Ureter (tissue), 1 donor: ENCODE measurements at regions not wholly inside any gene's neighbourhood (a gene's known extent, or its start where the extent isn't known, plus 50 kb on each side); places are given as distances from the start of the nearest gene placed in this dataset.

Source experiments
- DNase-seq: peaks from one replicate; pipeline ENCODE4 v3.0.0-alpha.2; 2020; ENCODE audit warnings: low spot score
- donor health status: DM: yes; HTN: yes; CAD: no.

DNA sequence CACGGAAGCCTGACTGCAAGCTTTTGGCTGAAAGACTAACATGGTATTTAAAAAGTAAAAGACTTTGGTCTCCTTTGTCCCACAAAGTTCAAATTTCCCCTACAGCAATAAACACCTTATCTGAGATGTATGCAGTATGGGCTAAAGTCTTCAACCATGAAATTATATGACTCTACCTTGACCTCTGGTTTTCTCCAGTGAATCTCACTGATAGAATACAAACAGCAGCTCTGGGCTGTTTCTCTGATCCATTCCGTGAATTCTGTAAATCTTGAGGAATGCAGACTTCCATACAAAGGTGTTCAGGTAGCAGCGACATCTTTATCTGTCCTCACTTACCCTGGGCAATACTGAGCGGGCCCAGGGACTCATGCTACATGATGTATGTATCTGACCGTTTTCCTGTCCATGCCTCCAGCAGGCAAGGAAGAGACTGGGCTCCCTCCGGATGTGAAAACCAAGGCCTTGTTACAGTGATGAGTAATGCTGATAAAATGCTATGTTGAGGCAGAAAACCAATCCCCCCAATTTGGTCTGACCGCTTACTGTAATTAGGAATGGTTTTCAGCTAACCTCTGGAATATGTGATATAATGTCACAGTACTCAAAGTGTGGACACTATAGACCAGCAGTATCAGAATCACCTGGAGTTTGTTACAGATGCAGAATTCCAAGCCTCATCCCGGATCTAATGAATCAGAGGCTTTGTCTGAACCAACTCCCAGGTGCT lies 589.8 kb downstream of the HS3ST4 start:
- no peak for DNase-seq

DNA sequence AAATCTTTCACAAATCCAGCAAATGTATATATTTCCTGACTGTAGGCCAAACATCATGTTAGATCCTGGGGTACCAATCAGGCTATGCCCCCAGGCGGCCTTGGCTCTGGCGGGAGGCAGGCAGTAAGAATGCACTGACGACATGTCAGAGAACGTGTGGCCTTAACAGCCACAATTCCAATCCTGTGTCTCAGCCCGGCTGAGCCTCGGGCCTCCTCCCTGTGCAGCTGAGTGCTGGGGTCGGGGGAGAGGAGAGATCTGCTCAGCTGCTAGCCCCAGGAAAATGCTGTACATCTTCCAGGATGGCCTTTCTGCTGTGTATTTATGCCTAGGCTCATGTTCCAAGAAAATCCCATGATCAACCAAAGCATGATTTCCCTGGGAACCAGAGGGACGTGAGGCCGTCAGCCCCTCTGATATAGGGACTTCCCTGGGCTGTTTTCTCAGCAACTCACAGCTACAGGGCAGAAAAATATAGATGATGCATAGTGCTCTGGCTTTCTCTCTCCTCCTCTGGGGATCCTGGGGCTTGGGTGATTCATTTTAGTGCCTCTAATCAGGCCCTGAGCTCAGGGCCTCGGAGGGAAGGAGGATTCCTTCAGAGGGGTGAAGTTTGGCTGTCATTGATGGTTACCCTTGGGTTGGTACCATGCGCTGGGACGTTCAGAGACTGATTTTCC lies 604.0 kb downstream of the HS3ST4 start:
- no peak for DNase-seq

DNA sequence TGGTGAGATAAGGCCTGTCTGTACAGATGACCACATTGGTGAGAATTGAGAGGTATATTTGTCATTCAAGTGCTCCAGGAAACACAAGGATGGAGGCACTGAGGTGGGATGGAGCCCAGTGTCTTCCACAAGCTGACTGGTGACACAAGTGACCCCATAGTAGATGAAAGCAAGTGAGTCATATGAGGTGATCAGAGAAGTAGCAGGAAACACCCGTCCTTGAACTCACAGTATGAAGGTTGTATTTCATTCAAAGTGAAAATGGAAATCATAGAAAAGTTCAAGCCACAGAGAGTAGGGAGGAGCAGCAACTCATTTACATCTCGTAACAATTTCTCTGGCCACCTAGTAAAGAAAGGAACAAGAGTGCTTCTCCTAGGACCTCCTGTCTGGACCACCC lies 609.8 kb downstream of the HS3ST4 start:
- no peak for DNase-seq

DNA sequence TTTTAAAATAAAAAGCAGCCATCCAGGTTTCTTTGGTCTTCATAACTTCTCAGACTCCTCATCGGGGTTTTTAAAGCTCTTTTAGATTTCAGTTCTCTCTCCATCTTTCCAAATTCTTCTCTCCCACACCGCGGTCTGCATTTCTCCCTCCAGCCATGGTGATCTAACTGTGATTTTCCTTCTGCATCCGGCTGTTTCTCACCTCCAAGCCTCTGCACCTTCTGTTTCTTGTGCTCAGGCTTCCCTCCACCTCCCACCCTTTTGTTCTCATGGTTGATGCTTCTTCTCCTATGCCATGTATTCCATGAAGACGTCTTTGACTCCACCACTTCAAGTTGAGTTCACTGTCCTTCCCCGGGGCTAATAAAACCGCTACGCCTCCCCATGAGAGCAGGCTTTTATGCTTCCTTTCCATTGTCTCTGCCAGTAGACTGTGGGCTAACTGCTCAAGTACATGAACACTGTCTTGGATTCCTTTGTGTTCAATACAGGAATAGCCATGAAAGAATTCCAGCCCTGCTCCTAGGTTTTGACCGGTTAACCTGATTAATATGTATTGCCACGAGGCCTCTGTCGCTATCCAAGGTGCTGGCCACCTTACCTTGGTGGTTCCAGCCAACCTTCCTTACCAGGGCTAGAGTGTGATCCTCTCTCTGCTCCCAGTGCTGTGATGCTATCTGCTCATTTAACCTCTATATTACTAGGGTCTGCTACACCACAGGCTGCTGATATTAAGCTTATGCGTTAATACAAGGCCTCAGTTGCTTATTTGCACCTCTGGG lies 625.1 kb downstream of the HS3ST4 start:
- DNase-seq = no peak

DNA sequence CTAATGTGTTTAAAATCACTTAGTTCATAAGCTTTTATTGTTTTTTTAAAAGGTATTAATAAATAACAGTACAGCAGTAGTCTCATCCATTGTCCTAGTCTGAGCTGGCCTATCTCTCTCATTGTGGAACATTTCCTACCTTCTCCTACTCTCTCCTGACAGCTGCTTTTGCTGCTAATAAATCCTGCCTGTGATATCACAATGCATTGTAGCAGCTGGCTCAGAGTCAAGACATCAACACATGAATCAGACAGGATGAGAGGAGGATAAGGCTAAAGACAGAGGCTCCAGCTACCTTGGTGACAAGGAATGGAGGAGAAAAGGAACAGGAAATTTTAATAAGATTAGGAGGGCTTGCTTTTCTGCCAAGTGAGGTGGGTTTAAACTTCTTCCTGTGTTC lies 626.1 kb downstream of the HS3ST4 start:
- DNase-seq = no peak

DNA sequence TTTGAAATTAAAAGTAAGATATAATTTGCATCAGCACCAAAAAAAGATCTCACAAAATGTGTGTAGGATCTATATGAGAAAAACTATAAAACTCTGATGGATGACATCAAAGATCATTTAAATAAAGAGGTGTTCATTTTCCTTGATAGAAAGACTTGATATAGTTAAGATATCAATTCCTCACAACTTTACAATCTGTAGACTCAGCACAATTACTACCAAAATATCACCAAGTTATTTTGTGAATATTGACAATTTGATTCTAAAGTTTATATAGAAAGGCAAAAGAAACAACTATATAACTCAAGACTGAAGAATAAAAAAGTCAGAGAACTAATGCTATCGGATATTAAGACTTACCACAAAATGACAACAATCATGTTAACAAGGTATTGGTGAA lies 638.9 kb downstream of the HS3ST4 start:
- DNase-seq = no peak

DNA sequence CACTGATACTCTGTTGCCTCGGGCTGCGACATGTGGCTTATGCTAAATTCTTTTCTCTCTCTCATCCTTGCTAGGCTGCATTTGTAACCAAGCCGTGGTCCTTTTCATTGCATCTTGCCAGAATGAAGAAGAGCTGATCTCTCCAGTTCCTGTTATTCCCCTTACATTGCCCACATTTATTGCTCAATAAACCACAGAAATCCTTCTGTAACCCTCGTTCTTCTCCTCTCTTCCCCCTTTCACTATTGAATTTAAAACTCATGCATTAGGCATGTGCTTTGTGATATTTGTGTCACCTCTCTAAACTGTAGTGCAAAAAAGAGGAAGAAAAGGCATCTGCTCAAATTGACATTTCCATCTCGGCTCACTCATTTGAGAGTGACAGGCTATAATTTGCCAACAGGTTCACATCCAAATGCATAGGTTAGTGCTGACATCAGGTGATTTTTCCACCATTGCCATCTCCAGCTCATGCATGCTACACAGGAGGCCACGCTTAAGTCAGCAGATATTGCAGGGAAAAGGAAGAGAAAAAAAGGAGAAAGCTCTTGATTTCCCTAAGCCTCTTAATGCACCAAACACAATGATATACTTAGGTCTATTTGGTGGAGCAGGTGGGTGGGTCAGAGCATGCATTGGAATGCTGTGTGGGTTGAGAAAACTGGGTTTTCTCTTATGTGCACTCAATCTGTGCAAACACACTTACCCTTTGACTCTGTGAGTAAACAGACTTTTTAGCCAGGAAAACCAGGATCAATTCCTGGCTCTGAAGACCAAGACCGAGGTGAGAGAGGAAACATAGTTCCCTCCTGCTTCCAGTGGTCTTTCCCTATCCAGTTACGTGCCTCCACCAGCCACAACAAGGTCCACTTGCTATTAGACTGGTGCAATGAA lies 642.7 kb downstream of the HS3ST4 start:
- no peak for DNase-seq

DNA sequence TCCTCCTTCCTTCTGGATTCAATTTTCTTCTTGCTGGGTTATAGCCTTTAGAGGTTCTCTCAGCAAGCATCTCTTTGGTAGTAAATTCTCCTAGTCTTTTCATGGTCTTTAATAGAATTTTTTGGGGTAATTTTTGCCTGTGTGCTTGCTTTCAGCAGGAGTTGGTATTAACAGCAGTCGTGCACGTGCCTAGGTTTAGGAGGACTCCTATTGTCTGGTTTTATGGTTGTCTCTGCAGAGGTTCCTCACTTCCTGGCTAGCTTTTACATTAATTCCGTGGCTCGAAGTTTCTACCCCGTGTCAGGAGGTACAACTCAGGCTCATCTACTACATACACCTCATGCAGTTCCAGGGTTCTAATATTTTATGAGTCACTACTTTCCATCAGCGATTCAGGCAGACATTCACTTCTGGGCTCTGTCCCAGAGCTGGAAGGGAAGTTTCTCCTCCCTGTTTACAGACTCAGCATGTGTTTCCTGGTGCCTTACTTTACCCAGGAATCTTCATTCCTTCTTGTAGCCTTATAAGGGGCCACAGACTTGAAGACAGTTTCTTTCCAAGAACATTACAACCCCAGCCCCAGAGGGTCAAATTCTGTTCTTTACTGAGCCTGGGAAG lies 643.6 kb downstream of the HS3ST4 start:
- DNase-seq = no peak

DNA sequence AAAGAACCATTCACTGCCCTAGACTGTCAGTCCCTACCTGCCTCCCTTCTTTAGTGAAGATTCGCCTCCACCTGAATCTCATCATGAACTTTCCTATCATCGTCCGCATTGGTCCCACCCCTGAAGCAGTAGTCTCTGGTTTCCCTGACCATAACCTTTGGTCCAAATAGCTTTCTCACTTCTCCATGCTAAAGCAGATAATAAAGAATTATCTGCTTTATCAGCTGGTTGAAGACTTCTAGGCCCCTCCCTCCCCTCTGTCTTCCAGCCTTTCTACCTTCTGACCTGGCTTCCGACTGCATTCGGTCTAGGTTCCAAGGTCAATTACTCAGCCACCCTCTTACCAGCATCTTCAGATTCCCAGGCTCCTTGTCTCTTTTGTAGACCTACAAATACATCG lies 650.9 kb downstream of the HS3ST4 start:
- no peak for DNase-seq

DNA sequence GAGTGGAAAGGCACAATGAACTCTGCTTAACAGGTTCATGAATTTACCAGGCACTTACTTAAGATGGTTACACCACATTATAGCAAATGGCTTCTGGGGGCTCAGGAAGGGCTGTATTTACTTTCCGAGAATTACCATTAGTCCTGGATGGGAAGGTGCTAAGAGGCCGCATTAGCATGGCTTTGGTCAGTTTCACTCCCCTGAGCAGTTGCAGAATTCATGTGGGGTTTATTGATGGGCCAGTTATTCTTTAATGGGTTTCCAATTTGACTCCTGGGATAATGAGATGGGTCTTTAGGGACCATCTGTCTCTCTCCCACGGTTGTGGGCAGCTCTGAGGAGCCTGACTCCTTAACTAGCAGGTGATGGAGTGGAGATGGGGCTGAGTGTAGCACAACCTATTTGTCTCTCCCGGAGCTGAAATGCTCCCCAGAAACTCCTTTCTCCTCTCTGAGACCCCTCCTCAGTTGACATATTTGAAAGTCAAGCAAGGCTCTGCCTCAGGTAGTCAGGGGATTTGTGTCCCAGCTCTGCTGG lies 652.5 kb downstream of the HS3ST4 start:
- no peak for DNase-seq

DNA sequence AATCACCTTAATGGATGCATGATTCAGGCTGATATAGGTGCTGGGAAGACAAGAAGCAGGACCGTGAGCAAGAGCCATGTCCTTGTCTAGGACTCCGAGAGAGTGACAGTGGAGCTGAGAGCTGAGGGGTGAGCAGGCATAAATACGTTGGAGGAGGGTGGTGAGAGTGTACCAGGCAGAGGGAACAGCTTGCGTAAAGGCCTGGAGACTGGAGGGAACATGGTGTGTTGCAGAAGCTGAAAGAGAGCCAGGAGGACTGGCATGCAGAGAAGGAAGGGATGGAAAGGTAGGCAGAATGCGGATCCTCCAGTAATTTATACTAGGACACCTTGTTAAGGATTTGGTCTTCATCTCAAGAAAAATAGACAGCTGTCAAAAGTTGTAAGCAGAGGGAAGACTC lies 653.2 kb downstream of the HS3ST4 start:
- DNase-seq = no peak

DNA sequence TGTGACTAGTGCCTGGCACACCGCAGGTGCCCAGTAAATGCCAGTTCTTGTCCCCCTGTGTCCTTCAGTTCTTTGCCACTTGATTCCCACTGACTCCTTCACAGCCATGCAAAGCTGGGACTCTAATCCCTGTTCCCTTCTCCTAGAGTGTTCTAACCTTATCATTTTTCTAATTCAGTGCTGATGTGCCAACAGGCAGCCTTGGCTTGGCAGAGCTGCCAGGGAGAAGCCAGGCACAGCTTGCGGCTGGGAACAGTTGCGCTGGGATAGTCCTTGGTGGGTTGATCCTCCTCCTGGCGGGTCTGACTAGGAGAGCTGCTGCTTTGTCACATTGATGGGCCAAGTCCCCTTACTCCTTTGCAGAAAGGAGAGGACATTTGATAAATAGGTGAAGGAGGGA lies 654.2 kb downstream of the HS3ST4 start:
- no peak for DNase-seq

DNA sequence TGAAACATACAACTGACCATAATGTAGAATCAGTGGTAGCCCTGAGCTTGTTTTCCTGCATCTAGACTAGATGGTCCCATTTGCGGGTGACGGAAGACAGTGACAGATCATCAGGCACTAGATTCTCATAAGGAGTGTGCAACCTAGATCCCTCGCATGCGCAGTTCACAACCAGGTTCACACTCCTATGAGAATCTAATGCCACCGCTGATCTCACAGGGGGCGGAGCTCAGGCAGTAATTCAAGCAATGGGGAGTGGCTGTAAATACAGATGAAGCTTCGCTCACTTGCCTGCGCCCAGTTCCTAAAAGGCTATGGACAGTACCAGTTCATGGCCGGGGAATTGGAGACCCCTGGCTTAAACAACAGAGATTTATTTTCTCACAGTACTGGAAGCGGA lies 656.3 kb downstream of the HS3ST4 start:
- no peak for DNase-seq

DNA sequence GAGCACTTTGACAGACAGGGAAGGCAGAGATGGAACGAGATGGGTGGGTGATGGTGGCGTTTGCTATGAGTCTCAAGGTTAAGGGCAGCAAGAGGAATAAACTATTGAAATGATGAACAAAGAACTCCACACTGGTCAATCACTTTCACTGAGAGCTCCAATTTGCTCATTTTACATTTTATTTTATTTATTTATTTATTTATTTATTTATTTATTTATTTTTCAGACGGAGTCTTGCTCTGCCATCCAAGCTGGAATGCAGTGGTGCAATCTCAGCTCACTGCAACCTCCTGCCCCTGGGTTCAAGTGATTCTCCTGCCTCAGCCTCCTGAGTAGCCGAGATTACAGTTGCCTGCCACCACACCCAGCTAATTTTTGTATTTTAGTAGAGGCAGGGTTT lies 669.1 kb downstream of the HS3ST4 start:
- DNase-seq = no peak

DNA sequence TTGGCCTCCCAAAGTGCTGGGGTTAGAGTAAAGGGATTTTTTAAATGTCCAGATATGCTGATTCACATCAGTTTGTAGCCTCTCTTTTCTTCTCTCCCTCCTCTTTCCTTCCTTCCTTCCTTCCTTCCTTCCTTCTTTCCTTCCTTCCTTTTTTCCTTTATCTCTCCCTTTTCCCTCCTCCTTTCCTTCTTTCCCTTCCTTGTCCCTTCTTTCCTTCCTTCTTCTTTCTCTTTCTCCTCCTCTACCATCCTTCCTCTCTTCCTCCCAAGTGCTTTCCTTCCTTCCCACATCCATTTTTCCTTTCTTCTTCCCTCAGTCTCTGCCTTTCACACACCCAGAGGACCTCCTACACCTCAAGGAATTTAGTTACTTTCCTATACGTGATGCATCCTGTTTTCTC lies 671.8 kb downstream of the HS3ST4 start:
- DNase-seq = no peak

DNA sequence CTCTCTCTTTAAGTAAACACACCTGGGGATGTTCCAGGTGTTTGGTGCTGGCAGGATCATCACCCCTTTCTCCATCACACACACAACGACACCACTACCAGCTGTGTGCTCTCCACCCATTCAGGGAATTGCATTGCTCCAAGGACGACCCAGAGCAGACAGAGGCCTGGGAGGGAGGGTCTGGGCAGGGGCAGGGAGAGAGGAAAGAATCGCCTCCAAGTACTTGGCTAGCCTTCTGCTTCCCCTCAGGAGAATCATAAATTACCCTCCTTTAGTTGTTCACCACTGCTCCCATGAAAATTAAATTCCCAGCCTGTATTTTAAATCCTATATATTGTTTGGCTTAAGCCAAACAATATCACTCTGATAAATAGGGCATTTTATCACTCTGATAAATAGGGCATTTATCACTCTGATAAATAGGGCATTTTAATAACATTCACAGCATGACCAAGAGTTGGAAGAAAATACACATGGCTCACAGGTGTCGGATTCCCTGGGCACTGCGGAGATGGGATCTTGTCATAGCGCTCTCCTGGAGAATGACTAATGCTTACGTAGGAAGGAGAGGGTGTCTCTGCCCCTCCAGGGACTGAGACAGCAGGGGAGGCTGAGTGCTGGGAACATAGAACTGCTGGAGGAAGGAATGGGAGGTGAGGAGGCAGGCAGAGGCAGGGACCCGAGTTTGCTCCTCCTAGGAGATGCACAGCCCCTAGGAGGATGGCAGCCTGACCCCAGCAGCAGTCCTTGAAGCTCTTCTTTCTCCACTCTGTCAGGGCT lies 673.6 kb downstream of the HS3ST4 start:
- DNase-seq = no peak

DNA sequence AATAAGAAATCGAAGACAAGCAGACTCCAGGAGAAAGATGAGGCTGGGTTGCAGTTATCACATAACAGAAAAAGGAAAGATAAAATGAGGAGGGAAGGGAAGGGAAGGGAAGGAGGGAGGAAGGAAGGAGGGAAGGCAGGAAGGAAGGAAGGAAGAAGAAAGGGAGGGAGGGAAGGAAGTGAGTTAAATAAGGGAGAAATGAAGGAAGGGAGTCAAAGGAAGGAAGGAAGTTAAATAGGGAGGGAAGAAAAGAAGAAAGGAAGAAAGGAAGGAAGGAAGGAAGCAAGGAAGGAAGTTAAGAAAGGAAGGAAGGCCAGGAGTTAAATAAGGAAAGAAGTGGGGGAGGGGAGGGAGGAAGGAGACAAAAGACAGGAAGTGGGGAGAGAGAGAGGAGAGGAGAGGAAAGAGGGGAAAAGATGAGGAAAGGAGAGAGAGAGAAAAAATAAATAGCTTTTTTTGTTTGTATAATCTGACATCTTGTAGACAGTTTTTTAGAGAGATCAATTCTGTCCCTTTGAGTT lies 679.6 kb downstream of the HS3ST4 start:
- no peak for DNase-seq

DNA sequence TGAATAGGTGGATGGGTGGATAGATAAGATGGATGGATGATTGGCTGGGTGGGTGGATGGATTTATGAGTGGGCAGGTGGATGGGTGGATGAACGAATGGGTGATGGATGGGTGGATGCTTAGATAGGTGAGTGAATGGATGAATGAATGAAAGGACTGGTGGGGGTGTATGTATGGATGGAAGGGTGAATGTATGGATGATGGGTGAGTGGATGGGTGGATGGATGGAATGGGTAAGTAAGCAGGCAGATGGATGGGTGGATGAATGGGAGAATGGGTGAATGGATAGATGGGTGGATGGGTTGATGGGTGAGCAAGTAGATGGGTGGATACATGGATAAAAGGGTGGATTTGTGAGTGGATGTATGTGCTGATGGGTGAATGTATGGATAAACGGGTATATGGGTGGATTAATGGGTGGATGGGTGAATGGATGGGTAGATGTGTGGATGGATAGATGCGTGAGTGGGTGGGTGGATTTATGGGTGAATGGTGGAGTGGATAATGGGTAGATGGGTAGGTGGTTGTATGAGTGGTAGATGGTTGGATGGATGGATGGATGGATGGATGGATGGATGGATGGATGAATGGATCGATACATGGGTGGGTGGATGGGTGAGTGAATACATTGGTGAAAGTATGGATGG lies 682.6 kb downstream of the HS3ST4 start:
- no peak for DNase-seq

DNA sequence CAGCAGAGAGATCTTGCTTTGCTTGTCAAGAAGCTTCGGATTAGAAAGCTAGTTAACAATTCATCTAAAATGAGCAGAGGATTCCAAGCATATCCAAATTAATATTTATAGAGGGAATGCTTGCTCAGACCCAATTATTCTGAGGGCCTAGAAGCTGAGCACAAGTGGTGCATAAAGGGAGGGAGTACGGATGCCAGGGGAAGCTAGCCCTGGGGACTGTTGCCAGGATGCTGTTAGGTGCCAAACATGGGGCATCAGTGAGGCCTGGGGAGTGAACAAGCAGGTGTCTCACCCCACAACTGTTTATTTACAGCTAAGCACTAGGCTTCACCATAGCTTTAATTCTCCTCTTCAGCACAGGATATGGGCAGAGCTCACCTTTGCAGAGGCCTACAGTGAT lies 684.1 kb upstream of the C16orf82 start:
- DNase-seq = no peak

DNA sequence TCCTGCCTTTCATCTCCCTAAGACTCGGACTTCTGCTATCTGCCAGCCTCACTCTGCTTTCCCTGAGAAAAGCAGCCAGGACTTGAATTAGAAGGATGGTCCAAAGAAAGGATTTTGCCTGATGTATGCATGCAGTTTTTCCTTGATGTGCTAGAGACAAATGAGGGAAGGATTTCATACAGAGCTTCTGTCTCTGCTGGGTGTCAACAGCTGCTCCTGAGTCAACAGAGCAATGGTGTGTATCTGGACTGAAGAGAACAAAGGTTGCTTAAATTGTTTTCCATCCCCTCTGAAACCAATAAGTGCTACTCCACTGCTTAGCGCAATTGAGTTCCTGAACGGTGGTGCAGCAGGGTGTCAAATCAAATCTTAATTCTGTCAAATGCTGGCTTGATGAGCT lies 680.6 kb upstream of the C16orf82 start:
- no peak for DNase-seq
